Stomach (tissue), 4 donors: ENCODE measurements at regions not wholly inside any gene's neighbourhood (a gene's known extent, or its start where the extent isn't known, plus 50 kb on each side); places are given as distances from the start of the nearest gene placed in this dataset.

Experiments
- CTCF ChIP-seq, 7 experiments: fragments of 450-650 bp in 4 of 7; fragments of 200-600 bp in 3 of 7; sonication (generic) in 3 of 7; IDR thresholded peaks; one replicate each; pipeline ENCODE4 v1.5.1; 2016 to 2019; ENCODE audit warnings: antibody characterized with exemption in 7 of 7, control low read depth in 2 of 7, mild to moderate bottlenecking in 1 of 7
- POLR2A ChIP-seq, 4 donors: fragments of 450-650 bp; IDR thresholded peaks; one replicate each; pipeline ENCODE4 v1.6.1; 2016; ENCODE audit warnings: antibody characterized with exemption in 4 of 4, control low read depth in 2 of 4, mild to moderate bottlenecking in 1 of 4, moderate library complexity in 1 of 4

DNA sequence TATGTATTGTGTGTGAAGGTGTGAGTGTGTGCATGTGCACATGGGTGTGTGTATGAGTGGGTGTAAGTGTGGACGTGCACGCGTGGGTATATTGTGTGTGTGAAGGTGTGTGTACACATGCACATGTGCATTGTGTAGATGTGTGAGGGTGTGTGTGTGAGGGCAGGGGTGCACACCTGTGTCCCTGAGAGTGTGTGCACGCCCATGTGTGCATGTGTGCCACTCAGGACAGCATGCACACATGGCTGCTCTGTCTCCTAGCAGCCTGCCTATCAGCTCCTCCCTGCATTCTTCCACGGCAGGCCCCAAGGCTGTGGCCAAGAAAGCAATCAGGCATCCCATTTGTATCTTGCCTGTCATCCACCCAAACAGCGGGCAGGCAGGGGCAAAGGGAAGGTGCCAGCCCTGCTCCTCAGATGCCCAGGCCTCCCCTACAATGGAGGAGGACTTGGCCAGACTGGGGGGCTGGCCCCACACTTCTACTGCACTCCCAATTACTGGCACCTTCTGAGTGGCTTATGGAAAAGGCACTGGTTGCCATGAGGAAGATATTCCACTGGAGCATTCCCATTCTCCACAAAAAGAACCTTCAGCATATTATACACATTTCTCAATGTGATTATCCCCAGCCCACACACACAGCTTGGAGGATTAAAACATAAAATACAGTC lies 380.4 kb upstream of the ZMIZ1 start:
- TF ChIP-seq CTCF (IDR thresholded peaks at IDR 0.05) (no peak), POLR2A (IDR thresholded peaks at IDR 0.05) (no peak)
